ENCODE measurements at regions not wholly inside any gene's neighbourhood (a gene's known extent, or its start where the extent isn't known, plus 50 kb on each side); places are given as distances from the start of the nearest gene placed in this dataset.

- DNase-seq (ENCODE audit: low spot score): no peak
- Histone ChIP-seq H3K36me3 (ENCODE audit: low read depth) (no peaks in the 10 kb centered on the region), H3K9me3 (ENCODE audit: severe bottlenecking) (no peaks in the 10 kb centered on the region), H3K4me3 (ENCODE audit: severe bottlenecking) (no peak overlapping the region), H3K27me3 (ENCODE audit: insufficient read depth, poor library complexity, severe bottlenecking) (no peaks in the 10 kb centered on the region), H3K4me1 (ENCODE audit: insufficient read depth, poor library complexity, severe bottlenecking) (peaks cover 18% of the 10 kb centered on the region), H3K27ac (ENCODE audit: poor library complexity, severe bottlenecking) (peak overlapping the region; percentile 9)
- ATAC-seq (ENCODE audit: low read depth): peak; percentile 77
- no peak for TF ChIP-seq CTCF (IDR thresholded peaks at IDR 0.05; ENCODE audit: poor library complexity, severe bottlenecking)
These were observed 578.6 kb downstream of the SLC16A7 start for GRCh38 chr12:60174476-60174875.

- H3K9me3 ChIP-seq (ENCODE audit: severe bottlenecking): no peaks in the 10 kb centered on the region
- no peaks in the 10 kb centered on the region for H3K27me3 ChIP-seq (ENCODE audit: insufficient read depth, poor library complexity, severe bottlenecking)
- H3K36me3 ChIP-seq (ENCODE audit: low read depth): no peaks in the 10 kb centered on the region
- DNase-seq (ENCODE audit: low spot score): no peak
- H3K4me1 ChIP-seq (ENCODE audit: insufficient read depth, poor library complexity, severe bottlenecking): peaks cover 18% of the 10 kb centered on the region
- no peak overlapping the region for H3K4me3 ChIP-seq (ENCODE audit: severe bottlenecking)
- no peak for TF ChIP-seq CTCF (IDR thresholded peaks at IDR 0.05; ENCODE audit: poor library complexity, severe bottlenecking)
- ATAC-seq (ENCODE audit: low read depth): no peak
- H3K27ac ChIP-seq (ENCODE audit: poor library complexity, severe bottlenecking): no peak overlapping the region
These were observed 579.1 kb downstream of the SLC16A7 start for GRCh38 chr12:60174941-60175340.

GRCh38 chr12:60176891-60177290 lies 581.1 kb downstream of the SLC16A7 start:
- peaks cover 15% of the 10 kb centered on the region for H3K4me1 ChIP-seq (ENCODE audit: insufficient read depth, poor library complexity, severe bottlenecking)
- DNase-seq (ENCODE audit: low spot score) (no peak), ATAC-seq (ENCODE audit: low read depth) (no peak)
- no peak overlapping the region for H3K27ac ChIP-seq (ENCODE audit: poor library complexity, severe bottlenecking)
- H3K9me3 ChIP-seq (ENCODE audit: severe bottlenecking): no peaks in the 10 kb centered on the region
- no peak overlapping the region for H3K4me3 ChIP-seq (ENCODE audit: severe bottlenecking)
- H3K27me3 ChIP-seq (ENCODE audit: insufficient read depth, poor library complexity, severe bottlenecking): no peaks in the 10 kb centered on the region
- H3K36me3 ChIP-seq (ENCODE audit: low read depth): no peaks in the 10 kb centered on the region
- TF ChIP-seq CTCF (IDR thresholded peaks at IDR 0.05; ENCODE audit: poor library complexity, severe bottlenecking): no peak

- ATAC-seq (ENCODE audit: low read depth) (no peak), DNase-seq (ENCODE audit: low spot score) (no peak)
- no peak overlapping the region for H3K27ac ChIP-seq (ENCODE audit: poor library complexity, severe bottlenecking)
- H3K4me3 ChIP-seq (ENCODE audit: severe bottlenecking): no peak overlapping the region
- no peaks in the 10 kb centered on the region for H3K9me3 ChIP-seq (ENCODE audit: severe bottlenecking)
- no peaks in the 10 kb centered on the region for H3K27me3 ChIP-seq (ENCODE audit: insufficient read depth, poor library complexity, severe bottlenecking)
- no peaks in the 10 kb centered on the region for H3K4me1 ChIP-seq (ENCODE audit: insufficient read depth, poor library complexity, severe bottlenecking)
- TF ChIP-seq CTCF (IDR thresholded peaks at IDR 0.05; ENCODE audit: poor library complexity, severe bottlenecking): no peak
- no peaks in the 10 kb centered on the region for H3K36me3 ChIP-seq (ENCODE audit: low read depth)
These were observed 584.5 kb downstream of the SLC16A7 start for GRCh38 chr12:60180298-60180697.

GRCh38 chr12:60182354-60182753 lies 586.5 kb downstream of the SLC16A7 start:
- DNase-seq (ENCODE audit: low spot score) (no peak), ATAC-seq (ENCODE audit: low read depth) (no peak)
- H3K27ac ChIP-seq (ENCODE audit: poor library complexity, severe bottlenecking): no peak overlapping the region
- H3K36me3 ChIP-seq (ENCODE audit: low read depth): no peaks in the 10 kb centered on the region
- H3K27me3 ChIP-seq (ENCODE audit: insufficient read depth, poor library complexity, severe bottlenecking): no peaks in the 10 kb centered on the region
- H3K4me3 ChIP-seq (ENCODE audit: severe bottlenecking): no peak overlapping the region
- TF ChIP-seq CTCF (IDR thresholded peaks at IDR 0.05; ENCODE audit: poor library complexity, severe bottlenecking): no peak
- H3K9me3 ChIP-seq (ENCODE audit: severe bottlenecking): no peaks in the 10 kb centered on the region
- H3K4me1 ChIP-seq (ENCODE audit: insufficient read depth, poor library complexity, severe bottlenecking): no peaks in the 10 kb centered on the region

Measured in RWPE2 (cell line).